ENCODE measurements at regions not wholly inside any gene's neighbourhood (a gene's known extent, or its start where the extent isn't known, plus 50 kb on each side); places are given as distances from the start of the nearest gene placed in this dataset.

DNA sequence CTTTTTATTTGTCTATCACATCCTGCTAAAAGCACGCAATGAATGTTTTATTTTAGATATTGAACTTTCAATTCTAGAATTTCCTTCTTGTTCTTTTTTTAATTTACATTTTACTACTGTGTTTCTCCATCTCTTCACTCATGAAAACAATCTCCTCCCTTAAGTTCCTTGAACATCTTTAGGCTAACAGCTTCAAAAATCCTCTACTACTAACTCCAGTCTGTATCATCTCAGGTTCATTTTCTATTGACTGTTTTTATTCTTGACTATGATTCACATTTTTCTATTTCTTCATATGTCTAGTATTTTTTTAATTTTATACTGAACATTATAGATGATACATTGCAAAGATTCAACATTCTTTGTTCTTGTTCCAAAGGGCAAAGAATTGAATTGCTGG is 79.2 kb upstream of the NCK2 start:
- TF ChIP-seq, protein P1, sequence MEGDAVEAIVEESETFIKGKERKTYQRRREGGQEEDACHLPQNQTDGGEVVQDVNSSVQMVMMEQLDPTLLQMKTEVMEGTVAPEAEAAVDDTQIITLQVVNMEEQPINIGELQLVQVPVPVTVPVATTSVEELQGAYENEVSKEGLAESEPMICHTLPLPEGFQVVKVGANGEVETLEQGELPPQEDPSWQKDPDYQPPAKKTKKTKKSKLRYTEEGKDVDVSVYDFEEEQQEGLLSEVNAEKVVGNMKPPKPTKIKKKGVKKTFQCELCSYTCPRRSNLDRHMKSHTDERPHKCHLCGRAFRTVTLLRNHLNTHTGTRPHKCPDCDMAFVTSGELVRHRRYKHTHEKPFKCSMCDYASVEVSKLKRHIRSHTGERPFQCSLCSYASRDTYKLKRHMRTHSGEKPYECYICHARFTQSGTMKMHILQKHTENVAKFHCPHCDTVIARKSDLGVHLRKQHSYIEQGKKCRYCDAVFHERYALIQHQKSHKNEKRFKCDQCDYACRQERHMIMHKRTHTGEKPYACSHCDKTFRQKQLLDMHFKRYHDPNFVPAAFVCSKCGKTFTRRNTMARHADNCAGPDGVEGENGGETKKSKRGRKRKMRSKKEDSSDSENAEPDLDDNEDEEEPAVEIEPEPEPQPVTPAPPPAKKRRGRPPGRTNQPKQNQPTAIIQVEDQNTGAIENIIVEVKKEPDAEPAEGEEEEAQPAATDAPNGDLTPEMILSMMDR (tag by site-specific recombination; IDR thresholded peaks at IDR 0.05), result no peak
- TF ChIP-seq, protein P2, sequence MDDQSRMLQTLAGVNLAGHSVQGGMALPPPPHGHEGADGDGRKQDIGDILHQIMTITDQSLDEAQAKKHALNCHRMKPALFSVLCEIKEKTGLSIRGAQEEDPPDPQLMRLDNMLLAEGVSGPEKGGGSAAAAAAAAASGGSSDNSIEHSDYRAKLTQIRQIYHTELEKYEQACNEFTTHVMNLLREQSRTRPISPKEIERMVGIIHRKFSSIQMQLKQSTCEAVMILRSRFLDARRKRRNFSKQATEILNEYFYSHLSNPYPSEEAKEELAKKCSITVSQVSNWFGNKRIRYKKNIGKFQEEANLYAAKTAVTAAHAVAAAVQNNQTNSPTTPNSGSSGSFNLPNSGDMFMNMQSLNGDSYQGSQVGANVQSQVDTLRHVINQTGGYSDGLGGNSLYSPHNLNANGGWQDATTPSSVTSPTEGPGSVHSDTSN (CRISPR knock-in tag; IDR thresholded peaks at IDR 0.05), result no peak
- no peak for TF ChIP-seq ZNF777 (tag by site-specific recombination; IDR thresholded peaks at IDR 0.05; ENCODE audit: borderline replicate concordance)
- TF ChIP-seq, protein P3, sequence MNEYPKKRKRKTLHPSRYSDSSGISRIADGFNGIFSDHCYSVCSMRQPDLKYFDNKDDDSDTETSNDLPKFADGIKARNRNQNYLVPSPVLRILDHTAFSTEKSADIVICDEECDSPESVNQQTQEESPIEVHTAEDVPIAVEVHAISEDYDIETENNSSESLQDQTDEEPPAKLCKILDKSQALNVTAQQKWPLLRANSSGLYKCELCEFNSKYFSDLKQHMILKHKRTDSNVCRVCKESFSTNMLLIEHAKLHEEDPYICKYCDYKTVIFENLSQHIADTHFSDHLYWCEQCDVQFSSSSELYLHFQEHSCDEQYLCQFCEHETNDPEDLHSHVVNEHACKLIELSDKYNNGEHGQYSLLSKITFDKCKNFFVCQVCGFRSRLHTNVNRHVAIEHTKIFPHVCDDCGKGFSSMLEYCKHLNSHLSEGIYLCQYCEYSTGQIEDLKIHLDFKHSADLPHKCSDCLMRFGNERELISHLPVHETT (tag by site-specific recombination; IDR thresholded peaks at IDR 0.05), result no peak
- TF ChIP-seq, protein P4, sequence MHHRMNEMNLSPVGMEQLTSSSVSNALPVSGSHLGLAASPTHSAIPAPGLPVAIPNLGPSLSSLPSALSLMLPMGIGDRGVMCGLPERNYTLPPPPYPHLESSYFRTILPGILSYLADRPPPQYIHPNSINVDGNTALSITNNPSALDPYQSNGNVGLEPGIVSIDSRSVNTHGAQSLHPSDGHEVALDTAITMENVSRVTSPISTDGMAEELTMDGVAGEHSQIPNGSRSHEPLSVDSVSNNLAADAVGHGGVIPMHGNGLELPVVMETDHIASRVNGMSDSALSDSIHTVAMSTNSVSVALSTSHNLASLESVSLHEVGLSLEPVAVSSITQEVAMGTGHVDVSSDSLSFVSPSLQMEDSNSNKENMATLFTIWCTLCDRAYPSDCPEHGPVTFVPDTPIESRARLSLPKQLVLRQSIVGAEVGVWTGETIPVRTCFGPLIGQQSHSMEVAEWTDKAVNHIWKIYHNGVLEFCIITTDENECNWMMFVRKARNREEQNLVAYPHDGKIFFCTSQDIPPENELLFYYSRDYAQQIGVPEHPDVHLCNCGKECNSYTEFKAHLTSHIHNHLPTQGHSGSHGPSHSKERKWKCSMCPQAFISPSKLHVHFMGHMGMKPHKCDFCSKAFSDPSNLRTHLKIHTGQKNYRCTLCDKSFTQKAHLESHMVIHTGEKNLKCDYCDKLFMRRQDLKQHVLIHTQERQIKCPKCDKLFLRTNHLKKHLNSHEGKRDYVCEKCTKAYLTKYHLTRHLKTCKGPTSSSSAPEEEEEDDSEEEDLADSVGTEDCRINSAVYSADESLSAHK (tag by site-specific recombination; IDR thresholded peaks at IDR 0.05), result no peak
- no peak for TF ChIP-seq ZNF354C (tag by site-specific recombination; IDR thresholded peaks at IDR 0.05; ENCODE audit: borderline replicate concordance, low read depth)
- TF ChIP-seq ZNF223 (tag by site-specific recombination; IDR thresholded peaks at IDR 0.05), result no peak
- no peak for TF ChIP-seq ZNF10 (tag by site-specific recombination; IDR thresholded peaks at IDR 0.05)
- no peak for TF ChIP-seq HOXA7 (CRISPR knock-in tag; IDR thresholded peaks at IDR 0.05; ENCODE audit: borderline replicate concordance)
- TF ChIP-seq, protein P5, sequence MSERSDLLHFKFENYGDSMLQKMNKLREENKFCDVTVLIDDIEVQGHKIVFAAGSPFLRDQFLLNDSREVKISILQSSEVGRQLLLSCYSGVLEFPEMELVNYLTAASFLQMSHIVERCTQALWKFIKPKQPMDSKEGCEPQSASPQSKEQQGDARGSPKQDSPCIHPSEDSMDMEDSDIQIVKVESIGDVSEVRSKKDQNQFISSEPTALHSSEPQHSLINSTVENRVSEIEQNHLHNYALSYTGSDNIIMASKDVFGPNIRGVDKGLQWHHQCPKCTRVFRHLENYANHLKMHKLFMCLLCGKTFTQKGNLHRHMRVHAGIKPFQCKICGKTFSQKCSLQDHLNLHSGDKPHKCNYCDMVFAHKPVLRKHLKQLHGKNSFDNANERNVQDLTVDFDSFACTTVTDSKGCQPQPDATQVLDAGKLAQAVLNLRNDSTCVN (tag by site-specific recombination; optimal IDR thresholded peaks at IDR 0.05), result no peak
- TF ChIP-seq, protein P6, sequence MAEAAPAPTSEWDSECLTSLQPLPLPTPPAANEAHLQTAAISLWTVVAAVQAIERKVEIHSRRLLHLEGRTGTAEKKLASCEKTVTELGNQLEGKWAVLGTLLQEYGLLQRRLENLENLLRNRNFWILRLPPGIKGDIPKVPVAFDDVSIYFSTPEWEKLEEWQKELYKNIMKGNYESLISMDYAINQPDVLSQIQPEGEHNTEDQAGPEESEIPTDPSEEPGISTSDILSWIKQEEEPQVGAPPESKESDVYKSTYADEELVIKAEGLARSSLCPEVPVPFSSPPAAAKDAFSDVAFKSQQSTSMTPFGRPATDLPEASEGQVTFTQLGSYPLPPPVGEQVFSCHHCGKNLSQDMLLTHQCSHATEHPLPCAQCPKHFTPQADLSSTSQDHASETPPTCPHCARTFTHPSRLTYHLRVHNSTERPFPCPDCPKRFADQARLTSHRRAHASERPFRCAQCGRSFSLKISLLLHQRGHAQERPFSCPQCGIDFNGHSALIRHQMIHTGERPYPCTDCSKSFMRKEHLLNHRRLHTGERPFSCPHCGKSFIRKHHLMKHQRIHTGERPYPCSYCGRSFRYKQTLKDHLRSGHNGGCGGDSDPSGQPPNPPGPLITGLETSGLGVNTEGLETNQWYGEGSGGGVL (tag by site-specific recombination; IDR thresholded peaks at IDR 0.05), result no peak
- TF ChIP-seq KLF10 (tag by site-specific recombination; IDR thresholded peaks at IDR 0.05), result no peak
- TF ChIP-seq ZNF768 (tag by site-specific recombination; IDR thresholded peaks at IDR 0.05), result no peak
- no peak for TF ChIP-seq ZNF629 (tag by site-specific recombination; IDR thresholded peaks at IDR 0.05)
